Suprapubic skin (tissue), 3 donors: ENCODE measurements at regions not wholly inside any gene's neighbourhood (a gene's known extent, or its start where the extent isn't known, plus 50 kb on each side); places are given as distances from the start of the nearest gene placed in this dataset.

ENCODE experiments used
- POLR2A ChIP-seq, 2 donors: fragments of 450-650 bp; IDR thresholded peaks; one replicate each; pipeline ENCODE4 v1.6.1; 2017; ENCODE audit warnings: antibody characterized with exemption in 2 of 2, mild to moderate bottlenecking in 2 of 2, moderate library complexity in 2 of 2
- TF ChIP-seq, protein P1 (sequence below), 2 donors: fragments of 200-600 bp in 1 of 2; fragments of 450-650 bp in 1 of 2; sonication (generic) in 1 of 2; IDR thresholded peaks; one replicate each; pipeline ENCODE4 v1.5.1; 2016 to 2019; ENCODE audit warnings: antibody characterized with exemption in 2 of 2, mild to moderate bottlenecking in 1 of 2, moderate library complexity in 1 of 2

DNA sequence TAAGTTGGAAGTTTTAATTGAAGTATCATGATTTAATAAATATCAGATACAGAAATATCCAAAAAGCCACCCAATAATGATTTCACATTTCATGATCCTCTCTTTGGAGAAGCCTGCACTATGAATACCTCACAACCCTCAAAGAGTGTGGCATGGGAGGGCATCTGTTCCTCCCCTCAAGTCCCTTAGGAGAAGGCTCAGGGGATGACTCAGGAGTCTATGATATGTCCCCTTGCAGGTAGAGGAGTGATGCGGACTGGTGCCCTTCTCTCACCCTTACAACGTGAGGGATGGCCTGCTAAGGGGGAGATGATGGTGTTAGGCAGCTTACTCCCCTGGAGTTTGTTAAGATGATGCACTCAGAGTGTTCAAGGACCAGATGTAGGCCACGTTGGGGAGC lies 303.3 kb upstream of the DUSP10 start:
- TF ChIP-seq, protein P1, sequence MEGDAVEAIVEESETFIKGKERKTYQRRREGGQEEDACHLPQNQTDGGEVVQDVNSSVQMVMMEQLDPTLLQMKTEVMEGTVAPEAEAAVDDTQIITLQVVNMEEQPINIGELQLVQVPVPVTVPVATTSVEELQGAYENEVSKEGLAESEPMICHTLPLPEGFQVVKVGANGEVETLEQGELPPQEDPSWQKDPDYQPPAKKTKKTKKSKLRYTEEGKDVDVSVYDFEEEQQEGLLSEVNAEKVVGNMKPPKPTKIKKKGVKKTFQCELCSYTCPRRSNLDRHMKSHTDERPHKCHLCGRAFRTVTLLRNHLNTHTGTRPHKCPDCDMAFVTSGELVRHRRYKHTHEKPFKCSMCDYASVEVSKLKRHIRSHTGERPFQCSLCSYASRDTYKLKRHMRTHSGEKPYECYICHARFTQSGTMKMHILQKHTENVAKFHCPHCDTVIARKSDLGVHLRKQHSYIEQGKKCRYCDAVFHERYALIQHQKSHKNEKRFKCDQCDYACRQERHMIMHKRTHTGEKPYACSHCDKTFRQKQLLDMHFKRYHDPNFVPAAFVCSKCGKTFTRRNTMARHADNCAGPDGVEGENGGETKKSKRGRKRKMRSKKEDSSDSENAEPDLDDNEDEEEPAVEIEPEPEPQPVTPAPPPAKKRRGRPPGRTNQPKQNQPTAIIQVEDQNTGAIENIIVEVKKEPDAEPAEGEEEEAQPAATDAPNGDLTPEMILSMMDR (IDR thresholded peaks at IDR 0.05), result no peak
- TF ChIP-seq POLR2A (IDR thresholded peaks at IDR 0.05), result no peak
